ENCODE measurements at regions not wholly inside any gene's neighbourhood (a gene's known extent, or its start where the extent isn't known, plus 50 kb on each side); places are given as distances from the start of the nearest gene placed in this dataset.
"Not testable (repeated sequence)": the region's sequence is repeated elsewhere in the genome, so short reads cannot be mapped to it uniquely, and the experiment has no call there.

DNA sequence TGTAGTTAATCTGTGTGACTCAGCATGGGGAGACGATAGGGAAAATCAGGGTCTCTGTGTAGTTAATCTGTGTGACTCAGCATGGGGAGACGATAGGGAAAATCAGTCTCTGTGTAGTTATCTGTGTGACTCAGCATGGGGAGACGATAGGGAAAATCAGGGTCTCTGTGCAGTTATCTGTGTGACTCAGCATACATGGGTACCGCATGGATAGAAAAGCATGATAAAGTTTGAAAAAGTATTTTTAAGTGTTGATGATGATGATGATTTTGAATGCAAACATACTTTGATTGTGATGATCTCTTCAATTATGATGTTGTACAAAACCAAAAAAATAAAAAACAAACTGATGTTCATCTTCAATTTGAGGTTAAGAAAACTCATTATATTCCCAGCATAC, 309.8 kb downstream of the TRIML1 start:
- TF ChIP-seq, protein P1, sequence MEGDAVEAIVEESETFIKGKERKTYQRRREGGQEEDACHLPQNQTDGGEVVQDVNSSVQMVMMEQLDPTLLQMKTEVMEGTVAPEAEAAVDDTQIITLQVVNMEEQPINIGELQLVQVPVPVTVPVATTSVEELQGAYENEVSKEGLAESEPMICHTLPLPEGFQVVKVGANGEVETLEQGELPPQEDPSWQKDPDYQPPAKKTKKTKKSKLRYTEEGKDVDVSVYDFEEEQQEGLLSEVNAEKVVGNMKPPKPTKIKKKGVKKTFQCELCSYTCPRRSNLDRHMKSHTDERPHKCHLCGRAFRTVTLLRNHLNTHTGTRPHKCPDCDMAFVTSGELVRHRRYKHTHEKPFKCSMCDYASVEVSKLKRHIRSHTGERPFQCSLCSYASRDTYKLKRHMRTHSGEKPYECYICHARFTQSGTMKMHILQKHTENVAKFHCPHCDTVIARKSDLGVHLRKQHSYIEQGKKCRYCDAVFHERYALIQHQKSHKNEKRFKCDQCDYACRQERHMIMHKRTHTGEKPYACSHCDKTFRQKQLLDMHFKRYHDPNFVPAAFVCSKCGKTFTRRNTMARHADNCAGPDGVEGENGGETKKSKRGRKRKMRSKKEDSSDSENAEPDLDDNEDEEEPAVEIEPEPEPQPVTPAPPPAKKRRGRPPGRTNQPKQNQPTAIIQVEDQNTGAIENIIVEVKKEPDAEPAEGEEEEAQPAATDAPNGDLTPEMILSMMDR (conservative IDR thresholded peaks at IDR 0.05 in 1 of 2, IDR thresholded peaks at IDR 0.05 in 1 of 2; ENCODE audit: low read depth in 1 of 2, low read length in 2 of 2) = not testable (repeated sequence)
- not testable (repeated sequence) for TF ChIP-seq EZH2 (IDR thresholded peaks at IDR 0.05; ENCODE audit: low read length, missing control alignments)

Data from fibroblast of lung (primary cell).